Right lobe of liver (tissue), 4 donors: ENCODE measurements at regions not wholly inside any gene's neighbourhood (a gene's known extent, or its start where the extent isn't known, plus 50 kb on each side); places are given as distances from the start of the nearest gene placed in this dataset.

Experiments
- POLR2A ChIP-seq: fragments of 450-650 bp; IDR thresholded peaks from one replicate; pipeline ENCODE4 v1.6.1; 2017; ENCODE audit warnings: antibody characterized with exemption, mild to moderate bottlenecking
- TF ChIP-seq, protein P1 (sequence below), 4 donors: fragments of 200-600 bp in 3 of 4; fragments of 450-650 bp in 1 of 4; IDR thresholded peaks; one replicate each; pipeline versions ENCODE4 v1.5.1 to v1.8.0; 2016 to 2022; ENCODE audit warnings: antibody characterized with exemption in 4 of 4, mild to moderate bottlenecking in 2 of 4
- donor health status: DM: no; HTN: no; CAD: no.
- donor health status: DM: no; HTN: no; CAD: no.
- donor health status: DM: no; HTN: yes; CAD: no.

DNA sequence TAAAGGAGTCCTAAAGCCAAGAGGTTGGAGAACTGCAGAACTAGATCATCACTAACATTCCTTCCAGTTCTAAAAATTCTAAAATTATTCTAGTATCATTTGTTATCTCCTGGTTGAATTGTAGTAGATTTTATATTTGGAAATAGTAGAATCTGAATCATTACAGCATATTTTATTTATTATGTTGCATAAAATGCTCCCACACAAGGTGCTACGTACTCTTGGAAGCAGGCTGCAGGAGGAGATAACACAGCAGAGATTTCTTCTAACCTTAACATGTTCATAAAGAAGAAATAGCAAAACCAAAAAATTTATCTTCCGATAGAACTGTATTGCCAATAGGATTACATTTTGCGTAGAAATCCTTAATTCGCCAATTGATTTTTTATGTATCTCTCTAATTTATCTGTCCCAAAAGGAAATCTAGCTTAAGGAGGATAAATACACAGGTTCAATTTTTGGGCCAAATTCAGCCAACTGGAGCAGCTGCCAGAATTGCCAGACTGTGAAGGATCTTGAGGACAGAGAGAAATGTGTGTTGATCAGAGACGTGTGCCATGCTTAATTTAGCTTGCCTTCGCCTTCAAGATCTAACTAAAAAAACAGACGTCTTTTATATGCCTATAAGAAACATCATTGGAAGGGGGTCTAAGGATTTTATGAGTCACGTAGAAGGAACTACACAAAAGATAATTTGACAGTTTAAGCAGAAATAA lies 134.4 kb upstream of the MITF start:
- TF ChIP-seq, protein P1, sequence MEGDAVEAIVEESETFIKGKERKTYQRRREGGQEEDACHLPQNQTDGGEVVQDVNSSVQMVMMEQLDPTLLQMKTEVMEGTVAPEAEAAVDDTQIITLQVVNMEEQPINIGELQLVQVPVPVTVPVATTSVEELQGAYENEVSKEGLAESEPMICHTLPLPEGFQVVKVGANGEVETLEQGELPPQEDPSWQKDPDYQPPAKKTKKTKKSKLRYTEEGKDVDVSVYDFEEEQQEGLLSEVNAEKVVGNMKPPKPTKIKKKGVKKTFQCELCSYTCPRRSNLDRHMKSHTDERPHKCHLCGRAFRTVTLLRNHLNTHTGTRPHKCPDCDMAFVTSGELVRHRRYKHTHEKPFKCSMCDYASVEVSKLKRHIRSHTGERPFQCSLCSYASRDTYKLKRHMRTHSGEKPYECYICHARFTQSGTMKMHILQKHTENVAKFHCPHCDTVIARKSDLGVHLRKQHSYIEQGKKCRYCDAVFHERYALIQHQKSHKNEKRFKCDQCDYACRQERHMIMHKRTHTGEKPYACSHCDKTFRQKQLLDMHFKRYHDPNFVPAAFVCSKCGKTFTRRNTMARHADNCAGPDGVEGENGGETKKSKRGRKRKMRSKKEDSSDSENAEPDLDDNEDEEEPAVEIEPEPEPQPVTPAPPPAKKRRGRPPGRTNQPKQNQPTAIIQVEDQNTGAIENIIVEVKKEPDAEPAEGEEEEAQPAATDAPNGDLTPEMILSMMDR (IDR thresholded peaks at IDR 0.05): no peak
- no peak for TF ChIP-seq POLR2A
